Globus pallidus (tissue), 1 donor: ENCODE measurements at regions not wholly inside any gene's neighbourhood (a gene's known extent, or its start where the extent isn't known, plus 50 kb on each side); places are given as distances from the start of the nearest gene placed in this dataset.
A peak's percentile ranks its signal among the peaks of the same experiment; 100 is the strongest.
"Not testable (repeated sequence)": the region's sequence is repeated elsewhere in the genome, so short reads cannot be mapped to it uniquely, and the experiment has no call there.

Experiments
- DNase-seq: peaks from one replicate; pipeline ENCODE4 v3.0.0-alpha.2; 2015; ENCODE audit warnings: low spot score

DNA sequence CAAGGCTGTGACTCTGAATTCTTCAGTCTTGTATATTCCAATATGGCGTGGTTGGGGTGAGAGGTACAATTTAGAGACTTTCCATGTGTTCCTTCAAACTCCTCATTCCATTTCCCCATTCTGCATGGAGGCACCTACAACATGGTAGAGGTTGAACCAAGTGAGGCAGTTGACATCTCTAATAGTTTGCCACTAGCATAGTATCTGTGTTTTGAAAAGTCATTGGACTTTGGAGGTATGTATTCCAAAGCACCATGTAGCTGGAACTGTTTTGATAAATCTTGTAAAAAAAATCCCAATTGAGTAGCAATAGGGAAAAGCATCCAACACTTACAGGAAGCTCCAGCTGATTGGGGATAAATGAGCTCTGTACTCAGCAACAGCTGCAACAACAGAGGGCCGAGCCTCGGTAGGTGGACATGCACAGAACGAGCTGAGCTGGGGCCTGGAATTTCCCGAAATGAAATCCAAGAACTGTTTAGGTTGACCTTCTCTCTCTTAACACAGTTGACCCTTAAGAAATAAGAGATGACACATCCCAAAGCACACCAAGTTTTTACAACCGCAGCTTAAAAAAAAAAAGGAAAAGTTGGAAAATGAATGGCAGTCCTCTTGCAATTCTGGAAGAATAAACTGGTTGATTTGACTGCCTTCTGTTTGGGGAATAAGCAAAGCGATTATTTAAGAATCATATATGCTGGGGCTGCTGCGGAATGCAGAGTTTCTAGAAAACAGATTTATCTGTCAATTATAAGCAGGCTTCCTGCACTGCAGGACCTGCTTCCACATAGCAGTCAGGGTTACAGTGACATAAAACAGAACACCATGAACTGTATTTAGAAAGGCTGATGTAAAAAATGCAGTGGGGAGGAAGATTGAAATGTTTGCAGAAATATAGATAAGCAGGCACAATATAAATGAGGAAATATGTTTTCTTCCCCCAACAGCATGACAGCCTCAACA lies 194.6 kb upstream of the KRR1 start:
- DNase-seq = peak; percentile 32

DNA sequence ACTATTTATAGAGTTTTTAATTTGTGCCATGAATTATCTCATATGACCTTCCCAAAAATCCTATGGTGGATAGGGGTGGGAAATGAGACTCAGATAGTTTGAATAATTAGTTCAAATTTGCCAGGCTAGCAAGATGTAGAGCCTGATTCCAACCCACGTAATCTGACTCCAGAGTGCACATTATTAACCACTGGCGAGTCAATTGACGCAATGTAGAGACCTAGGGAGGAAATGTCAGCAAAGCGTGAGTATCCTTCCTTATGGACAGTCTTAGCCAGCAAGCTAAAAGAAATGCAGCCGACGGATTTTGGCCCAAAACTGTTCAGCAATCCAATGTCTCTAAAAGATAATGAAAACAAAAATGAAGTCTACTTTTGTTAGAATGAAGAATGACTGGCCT lies 193.3 kb upstream of the KRR1 start:
- no peak for DNase-seq

DNA sequence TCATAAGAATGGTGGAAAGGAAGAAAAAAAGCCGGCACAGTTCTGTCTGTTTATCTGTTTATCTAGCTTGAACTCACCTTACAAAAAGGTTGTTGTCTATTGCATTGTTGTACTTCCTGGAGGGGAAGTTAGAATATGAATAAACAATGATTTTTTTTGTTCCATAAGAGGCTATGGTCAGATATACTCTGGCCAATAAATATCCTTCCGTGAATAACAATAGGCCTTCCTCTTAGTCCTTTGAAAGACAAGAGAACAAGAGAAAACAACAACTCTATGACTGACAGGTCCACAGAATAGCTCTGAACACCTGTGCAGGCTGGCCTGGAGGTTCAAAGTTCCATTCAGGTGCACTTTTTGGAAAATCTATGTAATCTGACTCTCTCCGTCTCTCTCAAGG lies 192.8 kb upstream of the KRR1 start:
- no peak for DNase-seq

DNA sequence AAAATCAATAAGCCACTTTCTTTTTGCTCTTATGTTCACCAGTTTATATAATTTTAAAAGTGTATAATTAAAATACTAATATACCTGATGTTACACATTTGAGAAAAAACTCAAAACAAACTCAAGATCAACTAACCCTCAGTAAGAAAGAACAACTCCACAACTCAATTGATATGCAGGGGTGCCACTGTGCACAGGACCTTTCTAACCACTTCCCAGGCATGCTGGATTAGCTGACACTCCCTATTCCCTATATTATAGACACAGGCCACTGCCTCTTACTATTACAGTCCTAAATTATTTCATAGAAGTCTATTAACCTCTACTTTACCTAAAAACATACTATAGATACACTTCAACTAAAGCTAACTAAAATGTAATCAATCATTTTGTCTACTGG lies 191.7 kb upstream of the KRR1 start:
- DNase-seq = no peak

DNA sequence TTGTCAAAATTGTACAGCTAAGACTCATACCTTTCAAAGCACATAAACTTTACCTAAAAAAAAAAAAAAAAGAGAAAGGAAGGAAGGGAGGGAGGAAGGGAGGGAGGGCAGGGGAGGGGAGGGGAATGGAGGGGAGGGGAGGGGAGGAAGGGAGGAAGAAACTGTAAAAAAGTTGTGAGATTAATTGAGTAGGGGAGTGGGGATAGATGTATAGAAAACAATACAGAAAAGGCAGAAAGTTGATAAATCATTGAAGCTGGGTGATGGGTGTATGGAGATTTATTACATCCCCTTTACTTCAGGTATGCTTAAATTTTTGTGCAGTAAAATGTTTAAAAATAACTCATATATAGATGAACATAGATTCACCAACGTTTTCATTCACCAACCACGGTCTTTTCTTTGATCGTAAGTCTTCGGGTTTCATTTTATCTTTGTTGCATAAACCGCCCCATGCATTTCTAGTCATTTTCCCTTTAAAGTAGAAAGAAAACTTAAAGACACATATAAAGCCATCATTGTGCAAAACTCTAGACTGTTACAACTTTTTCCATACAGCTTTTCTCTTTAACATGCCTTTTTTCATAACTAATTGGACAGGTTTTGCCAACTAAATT lies 191.2 kb upstream of the KRR1 start:
- DNase-seq = no peak

DNA sequence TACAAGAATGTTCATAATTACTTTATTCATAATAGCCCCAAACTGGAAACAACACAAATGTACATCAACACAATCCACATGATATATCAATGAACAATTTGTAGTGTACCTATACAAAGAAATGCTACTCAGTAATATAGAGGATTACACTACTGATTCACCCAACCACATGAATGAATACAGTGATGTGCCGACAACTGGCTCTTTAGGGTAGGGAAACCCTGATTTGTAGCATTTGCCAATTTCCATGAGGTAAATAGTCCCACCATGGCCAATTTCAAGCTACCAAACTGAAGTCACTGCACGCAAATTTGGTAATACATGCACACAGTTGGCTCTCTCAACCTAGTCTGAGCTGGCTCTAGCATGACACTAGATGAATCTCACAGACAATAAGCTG lies 190.4 kb upstream of the KRR1 start:
- no peak for DNase-seq

DNA sequence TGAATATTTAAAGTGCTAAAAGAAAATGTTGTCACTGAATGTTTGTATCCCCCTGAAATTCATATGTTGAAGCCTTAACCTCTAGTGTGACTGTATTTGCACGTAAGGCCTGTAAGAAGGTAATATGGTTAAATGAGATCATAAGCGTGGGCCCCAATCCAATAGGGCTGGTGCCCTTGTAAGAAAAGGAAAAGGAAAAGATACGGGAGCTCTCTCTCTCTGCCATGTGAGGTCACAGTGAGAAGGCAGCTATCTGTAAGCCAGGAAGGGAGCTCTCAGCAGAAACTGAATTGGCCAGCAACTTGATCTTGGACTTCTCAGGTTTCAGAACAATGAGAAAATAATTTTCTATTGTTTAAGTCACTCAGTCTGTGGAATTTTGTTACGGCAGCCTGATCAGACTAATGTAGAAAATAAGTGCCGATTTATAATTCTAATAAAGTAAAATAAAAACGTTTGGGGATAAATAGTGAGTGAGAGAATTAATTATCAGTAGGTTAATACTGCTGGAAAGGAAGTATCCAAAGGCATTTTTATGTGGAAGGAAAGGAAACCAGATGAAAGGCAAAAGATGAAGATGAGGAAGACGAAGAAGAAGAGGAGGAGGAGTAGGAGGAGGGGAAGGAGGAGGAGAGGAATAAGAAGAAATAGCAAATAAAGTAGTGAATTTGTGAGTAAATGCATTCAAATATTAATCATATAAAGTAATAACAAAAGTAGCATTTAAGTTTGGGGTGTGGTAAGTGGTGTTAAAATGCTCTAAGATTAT lies 188.5 kb upstream of the KRR1 start:
- DNase-seq = no peak

DNA sequence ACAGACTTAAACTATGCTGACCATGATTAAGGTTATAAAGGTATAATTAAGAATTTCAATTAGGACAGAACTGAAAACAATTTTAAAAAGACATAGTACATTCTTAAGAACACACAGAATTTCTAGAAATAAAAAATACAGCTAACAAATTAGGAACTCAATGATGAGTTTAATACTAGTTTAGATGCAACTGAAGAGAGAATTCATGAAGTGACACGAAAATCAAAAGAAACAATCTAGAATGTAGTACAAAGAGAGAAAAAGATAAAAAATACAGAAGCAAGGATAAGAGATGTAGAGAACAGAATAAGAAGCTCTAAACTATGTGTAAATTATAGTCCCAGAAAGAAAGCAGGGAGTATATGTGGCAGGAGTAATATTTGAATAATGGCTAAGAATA lies 187.8 kb upstream of the KRR1 start:
- DNase-seq = no peak

DNA sequence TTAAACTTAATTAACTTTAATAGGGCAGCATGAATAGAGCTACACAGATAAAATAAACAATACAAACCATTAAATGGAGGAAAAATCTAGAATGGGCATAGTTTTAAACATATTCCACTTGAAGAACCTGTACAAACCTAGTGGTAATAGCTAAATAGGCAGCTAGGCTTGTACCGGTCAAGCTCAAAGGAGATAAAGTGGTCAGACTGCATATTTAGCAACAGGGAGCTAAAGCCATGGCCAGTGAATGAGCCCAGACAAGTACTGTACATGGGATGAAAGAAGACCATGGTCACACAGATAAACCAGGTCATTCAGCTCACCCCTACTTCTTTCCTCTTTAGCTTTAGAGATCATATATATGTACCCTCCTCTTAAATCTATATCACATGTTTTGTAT lies 186.6 kb upstream of the KRR1 start:
- no peak for DNase-seq

DNA sequence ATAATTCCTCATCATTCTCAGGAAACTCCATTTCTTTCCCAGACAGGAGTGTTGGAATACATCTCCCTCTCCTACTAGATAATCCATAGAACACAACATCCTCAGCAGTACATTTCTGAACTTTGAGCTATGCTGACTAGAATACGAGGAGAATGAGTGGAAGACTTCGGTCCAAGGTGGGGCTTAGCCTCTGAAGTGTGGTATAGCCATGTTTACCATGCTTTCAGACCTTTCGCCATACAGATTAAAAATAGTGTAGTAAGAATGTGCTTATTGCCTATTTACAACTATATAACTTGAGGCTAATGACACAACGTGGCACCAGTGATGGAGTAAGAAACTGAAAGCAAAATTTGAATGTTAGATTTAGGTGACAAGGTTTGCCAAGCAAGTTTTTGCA lies 184.5 kb upstream of the KRR1 start:
- no peak for DNase-seq

DNA sequence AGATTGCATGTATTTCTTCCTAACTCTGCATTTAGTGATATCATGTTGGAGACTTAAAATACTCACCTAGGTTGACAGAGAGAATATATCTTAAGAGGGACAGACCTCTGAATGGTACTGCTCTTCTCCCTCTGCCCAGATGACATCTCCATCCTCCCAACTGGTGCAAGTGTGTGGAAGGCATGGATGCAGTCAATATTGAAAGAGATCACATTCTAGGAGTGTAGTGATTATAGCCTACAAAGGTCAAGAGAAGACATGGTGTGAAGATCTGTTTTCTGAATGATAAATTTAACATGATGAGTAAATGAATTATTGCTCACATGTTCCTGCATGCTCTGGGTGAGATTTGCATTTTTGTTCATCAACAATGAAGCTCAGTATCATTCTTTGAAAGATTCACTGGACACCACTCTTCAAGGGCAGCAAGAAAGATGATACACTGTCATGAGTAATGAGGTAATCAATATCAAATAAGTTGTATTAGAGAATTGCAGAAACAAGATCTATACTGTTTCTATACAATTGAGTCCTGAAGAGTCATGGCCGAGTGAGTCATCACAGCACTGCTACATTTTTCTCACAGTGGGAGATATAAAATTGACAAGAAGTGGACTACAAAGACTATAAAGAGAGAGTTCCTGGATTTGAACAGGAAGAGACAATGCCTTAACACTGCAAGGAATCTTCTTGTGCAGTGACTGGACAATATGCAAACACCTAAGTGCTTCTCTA lies 183.3 kb upstream of the KRR1 start:
- DNase-seq = no peak

DNA sequence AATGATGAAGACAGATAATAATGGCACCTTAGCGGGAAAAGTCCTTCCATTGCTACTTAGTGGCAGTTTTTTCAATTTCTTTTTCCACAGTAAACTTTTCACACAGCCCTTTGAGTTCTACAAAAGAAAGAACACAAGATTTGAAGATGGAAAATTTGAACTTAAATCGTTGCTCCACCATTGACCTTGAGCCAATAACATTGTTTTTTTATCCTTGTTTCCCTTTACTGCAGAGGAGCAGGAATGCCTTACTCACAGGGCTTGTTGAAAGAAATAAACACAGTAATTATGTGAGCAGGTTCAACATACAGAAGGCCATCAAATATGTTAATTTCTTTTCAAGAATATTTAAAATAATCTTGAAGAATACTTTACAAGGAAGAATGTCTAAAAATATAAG lies 181.5 kb upstream of the KRR1 start:
- no peak for DNase-seq

DNA sequence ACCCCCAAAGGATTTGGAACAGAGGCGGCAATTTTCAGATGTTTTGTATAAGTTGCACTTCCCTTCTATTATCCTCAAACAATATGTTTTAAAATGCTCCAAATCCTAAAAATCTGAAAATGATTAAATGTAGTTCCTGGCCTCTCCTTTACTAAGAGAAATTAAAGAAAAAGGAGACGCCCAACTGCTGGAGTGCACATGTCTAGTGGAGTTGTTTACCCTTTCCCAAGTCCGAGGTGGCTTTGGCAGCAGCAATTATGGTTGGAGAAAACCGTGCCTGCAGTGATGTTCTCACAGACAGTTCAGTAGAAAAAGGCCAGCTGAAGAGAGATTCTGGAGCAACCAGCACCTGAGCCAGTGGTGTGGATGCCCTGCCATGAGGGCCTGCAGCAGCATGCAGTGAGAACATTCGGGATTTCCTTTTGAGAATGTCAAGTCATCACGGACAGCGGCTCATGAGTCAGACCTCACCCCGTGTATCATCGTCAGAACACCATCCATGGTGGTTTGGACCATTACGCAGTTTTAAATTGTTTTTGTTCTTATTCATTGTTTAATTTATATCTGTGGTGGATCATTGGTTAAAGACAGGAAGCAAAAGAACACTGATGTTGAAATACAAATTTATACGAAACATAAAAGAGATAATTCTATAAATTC lies 179.0 kb upstream of the KRR1 start:
- DNase-seq = no peak

DNA sequence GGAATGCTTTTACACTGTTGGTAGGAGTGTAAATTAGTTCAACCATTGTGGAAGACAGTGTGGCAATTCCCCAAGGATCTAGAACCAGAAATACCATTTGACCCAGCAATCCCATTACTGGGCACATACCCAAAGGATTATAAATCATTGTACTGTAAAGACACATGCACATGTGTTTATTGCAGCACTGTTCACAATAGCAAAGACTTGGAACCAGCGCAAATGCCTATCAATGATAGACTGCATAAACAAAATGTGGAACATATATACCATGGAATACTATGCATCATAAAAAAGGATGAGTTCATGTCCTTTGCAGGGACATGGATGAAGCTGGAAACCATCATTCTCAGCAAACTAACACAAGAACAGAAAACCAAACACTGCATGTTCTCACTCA lies 174.8 kb upstream of the KRR1 start:
- not testable (repeated sequence) for DNase-seq

DNA sequence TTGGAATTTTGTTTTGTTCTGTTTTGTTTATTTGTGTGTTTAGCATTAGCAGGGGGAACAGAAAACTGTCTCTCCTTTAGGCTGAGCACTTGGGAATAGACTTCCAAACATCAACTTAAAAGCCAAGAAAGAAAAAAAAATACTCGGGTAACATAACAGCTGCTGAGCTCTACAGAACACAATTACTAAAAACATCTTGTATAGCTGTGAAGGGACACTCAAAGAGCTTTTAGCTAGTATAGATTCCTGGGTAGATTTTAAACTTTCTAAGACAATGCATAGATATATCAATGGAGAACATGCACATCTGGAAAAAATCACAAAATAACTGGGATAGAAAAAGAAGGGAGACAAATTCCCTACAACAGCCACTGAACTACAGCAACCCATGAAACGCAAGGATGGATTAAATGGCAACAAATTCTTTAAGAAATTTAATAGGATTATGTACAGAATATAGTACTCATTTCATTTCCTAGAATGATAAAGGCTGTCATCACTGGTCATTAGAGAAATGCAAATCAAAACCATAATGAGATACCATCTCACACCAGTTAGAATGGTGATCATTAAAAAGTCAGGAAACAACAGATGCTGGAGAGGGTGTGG lies 174.3 kb upstream of the KRR1 start:
- DNase-seq = no peak

DNA sequence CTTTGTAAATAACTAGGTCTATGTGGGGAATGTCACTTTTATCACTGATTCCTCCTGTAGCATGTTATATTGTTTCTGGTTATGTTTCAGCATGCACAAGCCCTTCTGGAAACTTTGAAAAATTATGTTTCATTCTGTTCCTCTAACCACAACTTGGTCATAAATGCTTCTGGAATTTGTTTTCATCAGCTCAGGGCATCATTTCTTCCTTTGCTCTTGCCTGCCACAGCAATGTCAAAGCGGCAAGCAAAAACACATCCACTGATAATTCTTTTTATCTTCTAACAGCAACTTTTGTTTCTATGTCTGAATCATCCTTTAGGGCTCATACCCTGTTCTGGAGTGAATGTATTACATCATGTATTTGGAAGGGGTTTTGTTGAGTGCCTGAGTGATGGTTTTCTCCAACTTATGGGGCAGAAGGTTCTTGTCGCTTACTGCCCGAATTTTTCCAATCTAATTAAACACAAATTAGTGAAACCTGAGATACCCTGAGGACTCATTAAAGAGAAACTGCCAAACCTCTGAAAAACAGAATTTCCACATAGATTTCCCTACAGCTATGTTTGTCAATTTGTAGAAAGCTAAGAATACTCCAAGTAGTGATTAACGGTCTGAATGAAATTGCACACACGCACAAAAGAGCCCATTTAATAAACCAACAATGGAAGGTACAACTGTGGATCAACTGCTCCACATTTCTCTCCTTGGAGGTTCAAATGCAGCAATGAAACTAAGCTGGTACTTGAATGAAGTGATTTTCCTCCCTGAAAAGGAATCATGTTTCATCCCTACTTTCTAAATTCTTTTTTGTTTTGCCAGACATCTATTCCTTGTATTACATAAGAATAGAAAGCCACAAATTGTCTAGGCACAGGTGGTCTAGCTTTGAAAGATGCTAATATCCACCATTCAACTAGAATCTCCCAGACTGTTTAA lies 173.5 kb upstream of the KRR1 start:
- no peak for DNase-seq

DNA sequence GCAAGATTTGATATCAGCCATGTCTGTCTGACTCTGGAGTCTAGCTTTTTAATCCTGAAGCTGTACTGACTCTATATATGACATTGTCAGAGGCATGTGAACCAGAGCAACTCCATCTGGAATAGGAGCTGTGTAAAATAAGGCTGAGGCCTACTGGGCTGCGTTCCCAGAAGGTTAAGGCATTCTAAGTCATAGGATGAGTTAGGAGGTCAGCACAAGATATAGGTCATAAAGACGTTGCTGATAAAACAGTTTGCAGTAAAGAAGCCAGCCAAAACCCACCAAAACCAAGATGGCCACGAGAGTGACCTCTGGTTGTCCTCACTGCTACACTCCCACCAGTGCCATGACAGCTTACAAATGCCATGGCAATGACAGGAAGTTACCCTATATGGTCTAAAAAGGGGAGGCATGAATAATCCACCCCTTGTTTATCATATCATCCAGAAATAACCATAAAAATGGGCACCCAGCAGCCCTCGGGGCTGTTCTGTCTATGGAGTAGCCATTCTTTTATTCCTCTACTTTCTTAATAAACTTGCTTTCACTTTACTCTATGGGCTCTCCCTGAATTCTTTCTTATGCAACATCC lies 172.7 kb upstream of the KRR1 start:
- not testable (repeated sequence) for DNase-seq

DNA sequence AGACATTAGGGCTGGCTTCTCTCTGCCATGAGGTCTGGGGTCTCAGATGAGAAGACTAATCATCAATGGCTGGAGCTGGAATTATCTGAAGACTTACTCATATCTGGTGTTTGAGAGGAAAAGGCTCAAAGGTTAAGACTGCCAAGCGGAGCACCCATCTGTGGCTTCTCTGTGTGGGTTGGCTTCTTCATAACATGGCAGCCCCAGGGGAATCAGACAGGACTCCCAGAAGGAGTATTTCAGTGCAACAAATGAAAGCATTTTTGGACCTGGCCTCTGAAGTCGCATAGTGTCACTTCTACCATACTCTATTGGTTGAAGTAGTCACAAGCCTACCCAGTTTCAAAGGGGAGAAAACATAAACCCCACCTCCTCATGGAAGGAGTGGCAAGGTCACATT lies 171.8 kb upstream of the KRR1 start:
- DNase-seq = no peak

DNA sequence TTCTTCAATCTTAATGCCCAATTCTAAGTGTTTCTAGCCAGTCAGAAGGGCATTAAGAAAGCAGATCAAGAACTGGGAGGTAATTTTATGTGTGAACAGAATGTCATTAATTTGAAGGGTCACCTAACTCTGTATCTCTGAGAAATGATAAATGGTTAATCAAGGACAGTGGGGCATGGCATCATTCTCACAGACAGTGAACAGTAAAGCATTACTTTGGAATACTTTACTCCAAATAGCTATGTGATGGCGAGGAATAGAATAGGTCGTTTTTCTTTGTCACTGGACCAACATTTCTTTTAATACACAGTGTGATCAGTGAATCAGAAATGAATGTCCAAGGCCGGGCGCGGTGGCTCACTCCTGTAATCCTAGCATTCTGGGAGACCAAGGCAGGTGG lies 166.1 kb upstream of the KRR1 start:
- no peak for DNase-seq

DNA sequence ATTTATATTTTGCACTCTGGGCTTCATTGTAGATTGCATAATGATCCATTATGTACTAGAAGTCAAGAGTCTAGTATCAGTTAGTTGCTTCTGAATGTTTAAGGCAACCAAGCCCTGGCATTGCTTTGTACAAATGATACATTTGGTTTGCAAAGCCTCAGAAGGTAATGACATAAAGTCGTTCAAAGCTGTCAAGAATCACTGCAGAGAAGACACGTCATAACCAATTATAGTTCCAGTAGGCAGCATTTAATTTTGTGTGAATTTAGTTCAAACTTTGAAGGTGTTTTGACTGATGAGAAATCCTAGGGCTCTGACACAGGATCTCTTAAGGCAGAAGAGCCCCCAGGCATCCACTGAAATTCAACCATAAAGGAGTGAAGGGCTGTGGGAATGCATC lies 163.0 kb upstream of the KRR1 start:
- no peak for DNase-seq
